GM10248 (cell line): ENCODE measurements at regions not wholly inside any gene's neighbourhood (a gene's known extent, or its start where the extent isn't known, plus 50 kb on each side); places are given as distances from the start of the nearest gene placed in this dataset.
A peak's percentile ranks its signal among the peaks of the same experiment; 100 is the strongest.

Source experiments
- CTCF ChIA-PET: fragments of 300-600 bp; sonication (Branson Sonifier 250); formaldehyde crosslinking; extraction: SDS; loops from one replicate; lab custom pipeline; 2021; ENCODE audit warnings: antibody characterized with exemption; lab: Yijun Ruan, JAX
- POLR2A ChIA-PET: fragments of 350-650 bp; sonication (Branson Sonifier 250); formaldehyde crosslinking; extraction: SDS; loops from one replicate; lab custom pipeline; 2020; ENCODE audit warnings: antibody characterized with exemption; lab: Yijun Ruan, JAX
- DNase-seq: peaks from one replicate; pipeline ENCODE4 v3.0.0; 2012; ENCODE audit errors: extremely low spot score
- CTCF ChIP-seq: IDR thresholded peaks from 2 replicates; pipeline ENCODE4 v1.5.1; 2012; ENCODE audit warnings: mild to moderate bottlenecking, low read depth; ENCODE audit errors: extremely low read depth, missing control alignments, control extremely low read depth

DNA sequence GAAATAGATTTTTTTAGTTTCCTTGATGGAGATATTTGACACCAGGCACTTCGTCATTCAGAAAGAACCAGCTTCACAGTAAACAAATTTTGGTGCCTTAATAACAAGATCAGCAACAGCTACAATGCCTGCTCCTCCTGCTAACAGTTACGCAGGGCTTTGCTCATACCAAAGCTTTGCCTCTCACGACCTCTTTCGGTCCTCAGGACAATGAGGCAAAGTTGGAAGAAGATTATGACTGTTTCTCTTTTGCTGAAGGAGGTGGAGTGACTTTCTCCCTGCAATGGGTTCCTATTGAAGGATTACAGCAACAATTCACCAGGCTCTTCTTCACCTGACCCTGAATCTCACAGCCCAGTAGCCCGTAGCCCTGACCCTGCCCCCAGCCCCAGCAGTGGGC is 440.1 kb downstream of the PREX1 start:
- TF ChIP-seq CTCF: no peak
- CTCF ChIA-PET: interaction anchor here (1.2 kb wide), 1 partner anchor 233 kb away, joined by 3 read pairs; no protein-coding TSS in a partner anchor
- POLR2A ChIA-PET: no interaction called here
- DNase-seq: no peak

DNA sequence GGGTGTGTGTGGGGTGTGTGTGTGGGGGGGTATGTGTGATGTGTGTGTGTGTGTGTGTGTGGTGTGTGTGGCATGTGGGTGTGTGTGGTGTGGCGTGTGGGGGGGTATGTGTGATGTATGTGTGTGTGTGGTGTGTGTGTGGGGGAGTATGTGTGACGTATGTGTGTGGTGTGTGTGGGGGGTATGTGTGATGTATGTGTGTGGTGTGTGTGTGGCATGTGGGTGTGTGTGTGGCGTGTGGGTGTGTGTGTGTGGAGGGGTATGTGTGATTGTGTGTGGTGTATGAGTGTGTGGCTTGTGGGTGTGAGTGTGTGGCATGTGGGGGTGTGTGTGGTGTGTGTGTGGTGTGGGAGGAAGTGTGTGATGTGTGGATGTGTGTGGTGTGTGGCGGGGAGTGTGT is 442.3 kb downstream of the PREX1 start:
- POLR2A ChIA-PET: no interaction called here
- no peak for DNase-seq
- no peak for TF ChIP-seq CTCF
- CTCF ChIA-PET: no interaction called here

DNA sequence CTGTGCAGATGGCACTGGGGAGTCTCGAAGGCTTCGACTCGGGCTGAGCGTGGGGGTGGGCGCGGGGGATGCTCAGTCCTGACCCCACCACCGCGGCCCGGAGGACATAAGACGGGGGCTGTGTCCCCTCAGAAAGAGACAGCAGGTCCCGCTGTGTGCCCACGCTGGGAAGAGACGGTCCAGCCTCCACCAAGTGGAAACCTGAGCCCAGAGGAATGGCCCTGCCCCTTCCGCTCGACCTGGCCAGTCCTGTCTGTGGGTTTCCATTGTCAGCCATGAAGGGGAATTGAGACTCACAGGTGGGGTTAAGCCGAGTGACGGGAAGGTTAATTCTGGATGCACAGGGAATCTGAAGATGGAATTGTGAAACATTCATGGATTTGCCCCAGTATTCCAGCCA is 442.7 kb downstream of the PREX1 start:
- TF ChIP-seq CTCF: no peak
- ChIA-PET POLR2A (no interaction called here), CTCF (no interaction called here)
- no peak for DNase-seq

DNA sequence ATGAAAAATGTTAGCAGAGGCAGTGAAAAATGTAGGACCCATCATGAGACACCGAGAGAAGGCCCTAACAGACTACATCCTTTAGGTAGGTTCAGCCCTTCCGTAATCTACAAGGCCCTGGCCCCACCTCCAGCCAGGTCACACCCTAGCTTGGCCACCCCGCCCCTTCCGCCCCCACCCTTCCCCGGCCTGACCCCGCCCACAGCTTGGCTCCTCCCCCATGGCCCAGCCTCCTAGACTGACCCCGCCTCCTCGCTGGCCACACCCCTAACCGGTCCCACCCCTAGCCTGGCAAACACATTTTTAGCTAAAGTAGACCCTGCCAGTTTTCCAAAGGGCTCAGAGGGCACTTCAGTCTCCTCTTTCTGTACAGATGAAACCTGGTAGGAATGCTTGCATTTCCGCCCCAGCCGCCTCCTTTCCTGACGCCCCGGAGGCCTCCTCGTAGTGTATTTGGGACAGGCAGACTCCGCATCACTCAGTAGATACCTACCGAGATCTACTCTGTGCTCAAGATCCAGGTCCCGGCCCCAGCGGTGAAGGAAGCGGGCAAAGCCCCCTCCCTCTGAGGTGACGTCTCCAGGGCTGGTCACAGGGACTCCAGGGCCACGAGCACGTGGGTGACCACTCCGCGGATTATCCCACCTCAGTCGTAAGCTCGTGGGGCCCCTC is 443.5 kb downstream of the PREX1 start:
- CTCF ChIA-PET: no interaction called here
- no peak for TF ChIP-seq CTCF
- DNase-seq: peak; percentile 44
- POLR2A ChIA-PET: no interaction called here

GRCh38 chr20:48383252-48383651 is 444.5 kb downstream of the PREX1 start:
- POLR2A ChIA-PET: no interaction called here
- CTCF ChIA-PET: no interaction called here
- TF ChIP-seq CTCF: no peak
- DNase-seq: no peak

DNA sequence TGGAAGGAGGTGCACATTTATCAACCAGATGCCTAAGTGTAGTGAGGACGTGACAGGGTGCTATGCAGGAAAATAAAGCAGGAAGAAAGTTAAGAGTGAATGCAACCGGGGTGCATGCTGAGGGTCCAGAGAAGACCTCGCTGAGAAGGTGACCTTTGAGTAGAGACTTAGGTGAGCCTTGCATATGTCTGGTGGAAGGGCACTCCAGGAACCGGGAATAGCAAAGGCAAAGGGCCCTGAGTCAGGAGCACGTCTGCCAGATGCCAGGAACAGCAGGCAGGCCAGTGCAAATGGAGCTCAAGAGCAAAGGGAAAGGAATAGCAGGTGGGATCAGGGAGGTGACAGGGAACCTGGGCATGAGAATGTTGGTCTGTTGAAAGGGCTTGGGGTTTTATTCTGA is 445.5 kb downstream of the PREX1 start:
- TF ChIP-seq CTCF: no peak
- DNase-seq: no peak
- ChIA-PET CTCF (no interaction called here), POLR2A (no interaction called here)
